GM10248 (cell line): ENCODE measurements at regions not wholly inside any gene's neighbourhood (a gene's known extent, or its start where the extent isn't known, plus 50 kb on each side); places are given as distances from the start of the nearest gene placed in this dataset.

ENCODE experiments used
- CTCF ChIA-PET: fragments of 300-600 bp; sonication (Branson Sonifier 250); formaldehyde crosslinking; extraction: SDS; loops from one replicate; lab custom pipeline; 2021; ENCODE audit warnings: antibody characterized with exemption; lab: Yijun Ruan, JAX
- POLR2A ChIA-PET: fragments of 350-650 bp; sonication (Branson Sonifier 250); formaldehyde crosslinking; extraction: SDS; loops from one replicate; lab custom pipeline; 2020; ENCODE audit warnings: antibody characterized with exemption; lab: Yijun Ruan, JAX
- DNase-seq: peaks from one replicate; pipeline ENCODE4 v3.0.0; 2012; ENCODE audit errors: extremely low spot score
- TF ChIP-seq, protein P1 (sequence below): IDR thresholded peaks from 2 replicates; pipeline ENCODE4 v1.5.1; 2012; ENCODE audit warnings: mild to moderate bottlenecking, low read depth; ENCODE audit errors: extremely low read depth, missing control alignments, control extremely low read depth

DNA sequence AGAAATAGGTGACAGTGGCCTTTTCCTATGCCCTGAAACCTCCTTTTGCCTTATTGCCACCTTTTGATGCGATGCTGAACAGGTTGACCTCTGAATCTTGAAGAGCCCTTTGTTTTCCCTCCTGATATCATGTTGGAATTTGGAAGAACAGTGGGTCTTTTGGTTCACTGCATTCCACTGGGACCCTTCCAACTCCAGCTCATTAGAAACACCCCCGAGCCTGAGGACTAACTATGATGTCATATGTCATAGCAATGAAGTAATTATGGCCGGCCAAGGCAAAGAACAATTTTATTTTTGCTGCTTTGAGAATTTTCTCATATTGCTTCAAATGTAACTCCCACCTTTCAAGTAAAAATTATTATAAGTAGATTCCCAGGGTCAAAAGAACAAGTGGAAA lies 353.4 kb upstream of the JAG1 start:
- POLR2A ChIA-PET, result no interaction called here
- DNase-seq, result no peak
- TF ChIP-seq, protein P1, sequence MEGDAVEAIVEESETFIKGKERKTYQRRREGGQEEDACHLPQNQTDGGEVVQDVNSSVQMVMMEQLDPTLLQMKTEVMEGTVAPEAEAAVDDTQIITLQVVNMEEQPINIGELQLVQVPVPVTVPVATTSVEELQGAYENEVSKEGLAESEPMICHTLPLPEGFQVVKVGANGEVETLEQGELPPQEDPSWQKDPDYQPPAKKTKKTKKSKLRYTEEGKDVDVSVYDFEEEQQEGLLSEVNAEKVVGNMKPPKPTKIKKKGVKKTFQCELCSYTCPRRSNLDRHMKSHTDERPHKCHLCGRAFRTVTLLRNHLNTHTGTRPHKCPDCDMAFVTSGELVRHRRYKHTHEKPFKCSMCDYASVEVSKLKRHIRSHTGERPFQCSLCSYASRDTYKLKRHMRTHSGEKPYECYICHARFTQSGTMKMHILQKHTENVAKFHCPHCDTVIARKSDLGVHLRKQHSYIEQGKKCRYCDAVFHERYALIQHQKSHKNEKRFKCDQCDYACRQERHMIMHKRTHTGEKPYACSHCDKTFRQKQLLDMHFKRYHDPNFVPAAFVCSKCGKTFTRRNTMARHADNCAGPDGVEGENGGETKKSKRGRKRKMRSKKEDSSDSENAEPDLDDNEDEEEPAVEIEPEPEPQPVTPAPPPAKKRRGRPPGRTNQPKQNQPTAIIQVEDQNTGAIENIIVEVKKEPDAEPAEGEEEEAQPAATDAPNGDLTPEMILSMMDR, result no peak
- CTCF ChIA-PET, result no interaction called here

DNA sequence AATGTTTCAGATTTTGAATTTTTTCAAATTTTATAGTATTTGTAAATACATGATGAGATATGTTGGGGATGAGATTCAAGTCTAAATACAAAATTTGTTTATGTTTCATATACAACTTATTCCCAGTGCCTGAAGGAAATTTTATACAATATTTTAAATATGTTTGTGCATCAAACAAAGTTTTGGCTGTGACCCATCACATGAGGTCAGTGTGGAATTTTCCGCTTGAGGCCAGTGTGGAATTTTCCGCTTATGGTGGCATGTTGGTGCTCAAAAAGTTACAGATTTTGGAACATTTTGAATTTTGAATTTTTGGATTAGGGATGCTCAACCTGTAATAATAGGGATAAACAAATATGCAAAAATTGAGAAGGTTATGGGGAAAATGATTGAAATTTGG lies 356.6 kb upstream of the JAG1 start:
- no peak for DNase-seq
- CTCF ChIA-PET, result no interaction called here
- POLR2A ChIA-PET, result no interaction called here
- TF ChIP-seq, protein P1, result no peak

DNA sequence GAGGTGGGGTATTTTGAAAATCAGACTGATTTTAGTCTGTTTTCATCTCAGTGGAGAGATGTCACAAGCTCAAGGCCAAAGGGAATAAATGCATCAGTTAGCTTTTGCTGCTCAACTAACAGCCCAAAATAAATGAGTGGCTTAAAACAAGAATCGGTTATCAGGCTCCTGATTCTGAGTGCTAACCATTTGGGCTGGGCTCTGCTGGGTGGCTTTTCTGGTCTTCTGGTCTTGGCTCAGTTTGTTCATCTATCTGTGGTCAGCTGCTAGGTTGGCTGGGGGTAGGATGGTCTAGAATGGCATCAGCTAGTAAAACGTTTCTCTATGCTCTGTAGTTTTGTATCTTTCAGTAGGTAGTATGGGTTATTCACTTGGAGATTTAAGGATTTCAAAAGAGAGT lies 357.5 kb upstream of the JAG1 start:
- ChIA-PET POLR2A (no interaction called here), CTCF (no interaction called here)
- TF ChIP-seq, protein P1, result no peak
- no peak for DNase-seq

DNA sequence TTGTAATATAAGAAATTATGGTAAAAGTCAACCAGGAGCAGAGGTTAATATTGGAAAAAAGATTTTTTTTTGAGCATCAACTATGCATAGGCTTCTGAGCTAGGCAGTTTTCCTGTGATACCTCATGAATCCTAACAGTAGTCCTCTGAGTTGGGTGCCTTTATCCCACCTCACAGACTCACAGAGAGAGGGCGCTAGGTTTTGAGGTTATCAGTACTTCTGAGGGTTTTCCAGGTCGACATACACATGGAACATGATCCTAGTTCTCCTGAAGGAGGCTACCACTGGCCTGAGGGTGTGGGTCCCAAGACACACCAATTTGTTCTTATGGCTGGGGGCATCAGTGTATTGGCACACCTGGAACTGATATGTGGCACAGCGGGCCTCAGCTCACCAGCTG lies 358.8 kb upstream of the JAG1 start:
- TF ChIP-seq, protein P1, result no peak
- no peak for DNase-seq
- ChIA-PET POLR2A (no interaction called here), CTCF (interaction anchor here (1.1 to 1.9 kb wide), 3 partner anchors 9 to 59 kb away, joined by 4 to 7 read pairs (median 4); no protein-coding TSS in a partner anchor)

DNA sequence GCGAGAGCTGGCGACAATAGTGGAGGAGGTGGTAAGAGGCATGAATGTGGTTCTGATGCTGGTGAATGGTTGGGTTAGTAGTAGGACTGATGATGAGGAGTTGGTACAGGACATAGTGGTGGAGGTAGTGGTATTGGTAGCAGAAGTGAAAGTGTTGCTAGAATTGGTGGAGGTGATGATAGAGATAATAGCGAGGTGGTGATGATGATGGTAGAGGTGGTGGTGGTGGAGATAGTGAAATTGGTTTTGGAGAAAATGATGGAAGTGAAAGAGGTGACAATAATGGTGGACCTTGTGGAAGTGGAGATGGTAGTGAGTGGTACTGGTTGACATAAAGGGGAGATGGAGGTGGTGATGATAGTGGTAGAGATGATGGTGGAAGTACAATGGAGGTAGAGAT lies 360.2 kb upstream of the JAG1 start:
- ChIA-PET POLR2A (no interaction called here), CTCF (interaction anchor here (0.9 to 1.4 kb wide), 2 partner anchors 10 to 26 kb away, joined by 3 to 4 read pairs; no protein-coding TSS in a partner anchor)
- TF ChIP-seq, protein P1, result no peak
- DNase-seq, result no peak

DNA sequence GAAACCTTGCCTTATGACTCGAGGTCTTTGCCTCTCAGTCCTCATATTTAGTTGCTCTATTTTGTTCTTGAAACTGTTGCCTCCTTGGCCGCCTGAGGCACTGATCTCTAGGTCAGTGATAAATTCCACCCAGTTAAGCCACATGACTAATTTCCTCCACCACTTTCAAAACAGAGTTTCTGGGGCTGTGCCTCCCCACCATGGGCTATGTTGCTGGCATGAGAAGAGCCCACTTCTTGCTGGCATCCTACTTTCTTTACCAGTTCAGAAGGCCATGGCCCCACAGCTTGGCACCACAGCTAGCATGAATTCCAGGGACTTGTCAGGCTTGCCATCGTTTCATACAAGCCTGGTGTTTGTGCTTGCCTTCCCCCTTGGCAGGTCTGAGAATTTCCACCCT lies 361.4 kb upstream of the JAG1 start:
- DNase-seq, result no peak
- TF ChIP-seq, protein P1, result no peak
- ChIA-PET CTCF (no interaction called here), POLR2A (no interaction called here)
